ENCODE measurements at regions not wholly inside any gene's neighbourhood (a gene's known extent, or its start where the extent isn't known, plus 50 kb on each side); places are given as distances from the start of the nearest gene placed in this dataset.

- TF ChIP-seq CTCF (optimal IDR thresholded peaks at IDR 0.05 in 1 of 3, IDR thresholded peaks at IDR 0.05 in 1 of 3, conservative IDR thresholded peaks at IDR 0.05 in 1 of 3; ENCODE audit: extremely low read depth in 1 of 3, insufficient read depth in 2 of 3, low read length in 3 of 3) (no peak), EZH2 (IDR thresholded peaks at IDR 0.05; ENCODE audit: low read length) (no peak)
These were observed 217.8 kb upstream of the NRP1 start for GRCh38 chr10:33552290-33552689.

All from keratinocyte (primary cell).